GM23338 (cell line): ENCODE measurements at regions not wholly inside any gene's neighbourhood (a gene's known extent, or its start where the extent isn't known, plus 50 kb on each side); places are given as distances from the start of the nearest gene placed in this dataset.

Experiments
- ATAC-seq: fragments of 200-7000 bp; cut with Tn5 transposase; 3 replicates; pipeline ENCODE4 v1.9.1; 2020
- DNase-seq: peaks from one replicate; pipeline ENCODE4 v3.0.0-alpha.2; 2015; ENCODE audit warnings: low spot score
- H2AFZ ChIP-seq: fragments of 200-600 bp; sonication (generic); 2 replicates; pipeline ENCODE4 v1.8.0; 2016; ENCODE audit warnings: antibody characterized with exemption, mild to moderate bottlenecking, moderate library complexity
- H3F3A ChIP-seq: fragments of 200-600 bp; sonication (generic); replicated peaks from 2 replicates; pipeline ENCODE4 v1.8.0; 2017; ENCODE audit warnings: antibody characterized with exemption, mixed run types, low read depth
- H3K27ac ChIP-seq: fragments of 200-600 bp; sonication (generic); 2 replicates; pipeline ENCODE4 v1.6.1; 2016; ENCODE audit warnings: low read depth
- H3K27me3 ChIP-seq: fragments of 200-600 bp; sonication (generic); 2 replicates; pipeline ENCODE4 v1.8.0; 2016; ENCODE audit warnings: mild to moderate bottlenecking, mixed run types, moderate library complexity; ENCODE audit not compliant: insufficient read depth
- H3K36me3 ChIP-seq: fragments of 200-600 bp; sonication (generic); 2 replicates; pipeline ENCODE4 v1.8.0; 2016; ENCODE audit warnings: mild to moderate bottlenecking; ENCODE audit not compliant: insufficient read depth
- H3K4me1 ChIP-seq: fragments of 200-600 bp; sonication (generic); 2 replicates; pipeline ENCODE4 v1.8.0; 2016; ENCODE audit warnings: mild to moderate bottlenecking, moderate library complexity; ENCODE audit not compliant: insufficient read depth
- H3K4me2 ChIP-seq: fragments of 200-600 bp; sonication (generic); 2 replicates; pipeline ENCODE4 v1.7.1; 2017; ENCODE audit warnings: mixed run types
- H3K4me3 ChIP-seq: fragments of 200-600 bp; sonication (generic); 2 replicates; pipeline ENCODE4 v1.6.1; 2016; ENCODE audit warnings: mixed run types
- H3K79me2 ChIP-seq: fragments of 200-600 bp; sonication (generic); replicated peaks from 2 replicates; pipeline ENCODE4 v1.8.0; 2017; ENCODE audit warnings: mild to moderate bottlenecking; ENCODE audit not compliant: insufficient read depth
- H3K9me2 ChIP-seq: fragments of 200-600 bp; sonication (generic); 2 replicates; pipeline ENCODE4 v1.8.0; 2017; ENCODE audit not compliant: insufficient read depth
- H4K20me1 ChIP-seq: fragments of 200-600 bp; sonication (generic); replicated peaks from 2 replicates; pipeline ENCODE4 v1.8.0; 2017; ENCODE audit warnings: mild to moderate bottlenecking; ENCODE audit not compliant: insufficient read depth
- H3K27ac Mint-ChIP-seq: 2 replicates; pipeline ENCODE4 v1.8.0; 2020; ENCODE audit warnings: inconsistent platforms, mild to moderate bottlenecking, moderate library complexity, mixed read lengths
- H3K27me3 Mint-ChIP-seq: 3 replicates; pipeline ENCODE4 v1.8.0; 2022; ENCODE audit warnings: low read depth, mild to moderate bottlenecking, moderate library complexity, mixed read lengths, inconsistent platforms; ENCODE audit not compliant: insufficient read depth, poor library complexity
- H3K36me3 Mint-ChIP-seq: 3 replicates; pipeline ENCODE4 v1.8.0; 2021; ENCODE audit warnings: low read depth, mild to moderate bottlenecking, inconsistent platforms, moderate library complexity, mixed read lengths
- H3K4me1 Mint-ChIP-seq: 3 replicates; pipeline ENCODE4 v1.8.0; 2020; ENCODE audit warnings: mild to moderate bottlenecking, inconsistent platforms, mixed read lengths
- H3K4me3 Mint-ChIP-seq: 3 replicates; pipeline ENCODE4 v1.8.0; 2021; ENCODE audit warnings: moderate library complexity, mild to moderate bottlenecking, inconsistent platforms, mixed read lengths
- H3K9me3 Mint-ChIP-seq: 3 replicates; pipeline ENCODE4 v1.8.0; 2020; ENCODE audit warnings: moderate library complexity, mild to moderate bottlenecking, inconsistent platforms, mixed read lengths
- CREB1 ChIP-seq: fragments of 250-450 bp; sonication (Bioruptor Pico); IDR thresholded peaks from 2 replicates; pipeline ENCODE4 v1.5.0; 2020; ENCODE audit warnings: low read depth, mild to moderate bottlenecking, moderate library complexity
- CTCF ChIP-seq, 2 experiments: fragments of 200-600 bp in 1 of 2; sonication (generic) in 1 of 2; conservative IDR thresholded peaks; 2 replicates each; pipeline versions ENCODE4 v1.5.1 to v1.6.1; 2016 to 2017; ENCODE audit warnings: antibody characterized with exemption in 2 of 2, low read depth in 2 of 2, mild to moderate bottlenecking in 2 of 2, moderate library complexity in 1 of 2
- ETS1 ChIP-seq: IDR thresholded peaks from 2 replicates; pipeline ENCODE4 v1.6.1; 2016; ENCODE audit warnings: antibody characterized with exemption
- EZH2 ChIP-seq: fragments of 200-600 bp; sonication (generic); IDR thresholded peaks from one replicate; pipeline ENCODE4 v1.8.0; 2017; ENCODE audit warnings: antibody characterized with exemption, mild to moderate bottlenecking, low read depth; ENCODE audit not compliant: unreplicated experiment
- EZH2phosphoT487 ChIP-seq: fragments of 200-600 bp; sonication (generic); IDR thresholded peaks from one replicate; pipeline ENCODE4 v1.8.1; 2018; ENCODE audit warnings: antibody characterized with exemption; ENCODE audit not compliant: unreplicated experiment
- JUNB ChIP-seq: IDR thresholded peaks from one replicate; pipeline ENCODE4 v1.6.1; 2016; ENCODE audit warnings: antibody characterized with exemption; ENCODE audit not compliant: unreplicated experiment
- NANOG ChIP-seq: IDR thresholded peaks from 2 replicates; pipeline ENCODE4 v1.6.1; 2016; ENCODE audit warnings: antibody characterized with exemption, borderline replicate concordance
- POLR2AphosphoS5 ChIP-seq: IDR thresholded peaks from 2 replicates; pipeline ENCODE4 v1.6.1; 2016; ENCODE audit warnings: antibody characterized with exemption, low read depth
- REST ChIP-seq: IDR thresholded peaks from one replicate; pipeline ENCODE4 v1.6.1; 2018; ENCODE audit warnings: antibody characterized with exemption; ENCODE audit not compliant: unreplicated experiment
- STAT1 ChIP-seq: IDR thresholded peaks from one replicate; pipeline ENCODE4 v1.6.1; 2016; ENCODE audit warnings: antibody characterized with exemption; ENCODE audit not compliant: unreplicated experiment
- ZNF114 ChIP-seq: fragments of 250-450 bp; sonication (Bioruptor Pico); IDR thresholded peaks from 2 replicates; pipeline ENCODE4 v1.5.0; 2020; ENCODE audit warnings: mild to moderate bottlenecking, moderate library complexity
- ZNF331 ChIP-seq: fragments of 250-450 bp; sonication (Bioruptor Pico); IDR thresholded peaks from 2 replicates; pipeline ENCODE4 v1.5.0; 2020; ENCODE audit warnings: low read depth, mild to moderate bottlenecking, moderate library complexity
- ZNF462 ChIP-seq: fragments of 250-450 bp; sonication (Bioruptor Pico); IDR thresholded peaks from 2 replicates; pipeline ENCODE4 v1.5.0; 2020; ENCODE audit warnings: mild to moderate bottlenecking, moderate library complexity

- TF ChIP-seq CREB1 (CRISPR knock-in tag): no peak
- TF ChIP-seq NANOG: no peak
Observed at GRCh38 chr3:74080056-74080461, 455.3 kb upstream of the PDZRN3 start (continued).

GRCh38 chr3:74075241-74075640 lies 450.5 kb upstream of the PDZRN3 start:
- Mint-ChIP-seq H3K27me3 (peaks cover under 1% of the 10 kb centered on the region), H3K36me3 (no peaks in the 10 kb centered on the region), H3K27ac (no peak overlapping the region), H3K4me1 (peaks cover 3% of the 10 kb centered on the region; the same call in 2 of the 3 replicates), H3K9me3 (no peaks in the 10 kb centered on the region), H3K4me3 (no peak overlapping the region)
- DNase-seq: no peak
- Histone ChIP-seq H2AFZ (no peak overlapping the region), H3F3A (no peaks in the 10 kb centered on the region), H3K27ac (no peak overlapping the region), H4K20me1 (no peaks in the 10 kb centered on the region), H3K79me2 (no peaks in the 10 kb centered on the region), H3K4me1 (peaks cover under 1% of the 10 kb centered on the region; the same call in 1 of the 2 replicates), H3K4me3 (no peak overlapping the region), H3K36me3 (no peaks in the 10 kb centered on the region), H3K4me2 (no peak overlapping the region), H3K9me2 (no peaks in the 10 kb centered on the region), H3K27me3 (no peaks in the 10 kb centered on the region)
- no peak for ATAC-seq
- TF ChIP-seq POLR2AphosphoS5: no peak
- TF ChIP-seq JUNB: no peak
- no peak for TF ChIP-seq STAT1
- TF ChIP-seq EZH2: no peak
- no peak for TF ChIP-seq ZNF331 (CRISPR knock-in tag)
- TF ChIP-seq ETS1: no peak
- no peak for TF ChIP-seq CTCF (conservative IDR thresholded peaks at IDR 0.05; ENCODE audit: low read depth in 2 of 2)
- TF ChIP-seq CREB1 (CRISPR knock-in tag): no peak
- no peak for TF ChIP-seq ZNF462 (CRISPR knock-in tag)
- TF ChIP-seq REST: no peak
- TF ChIP-seq NANOG: no peak
- no peak for TF ChIP-seq ZNF114 (CRISPR knock-in tag)
- no peak for TF ChIP-seq EZH2phosphoT487
